IPS-18a (cell line): ENCODE measurements at regions not wholly inside any gene's neighbourhood (a gene's known extent, or its start where the extent isn't known, plus 50 kb on each side); places are given as distances from the start of the nearest gene placed in this dataset.

Experiments
- H3K27ac ChIP-seq: one replicate; pipeline ENCODE4 v1.5.1; 2013; ENCODE audit warnings: low read length
- H3K27me3 ChIP-seq: one replicate; pipeline ENCODE4 v1.6.1; 2013; ENCODE audit warnings: mild to moderate bottlenecking, low read length; ENCODE audit not compliant: control insufficient read depth, insufficient read depth
- H3K36me3 ChIP-seq: one replicate; pipeline ENCODE4 v1.6.1; 2013; ENCODE audit warnings: low read depth, low read length; ENCODE audit not compliant: control insufficient read depth
- H3K4me1 ChIP-seq: one replicate; pipeline ENCODE4 v1.6.1; 2013; ENCODE audit warnings: low read depth, low read length; ENCODE audit not compliant: control insufficient read depth
- H3K4me3 ChIP-seq: one replicate; pipeline ENCODE4 v1.5.1; 2013; ENCODE audit warnings: low read length
- H3K9ac ChIP-seq: one replicate; pipeline ENCODE4 v1.6.1; 2013; ENCODE audit warnings: mild to moderate bottlenecking, low read length, moderate library complexity
- H3K9me3 ChIP-seq: one replicate; pipeline ENCODE4 v1.6.1; 2013; ENCODE audit warnings: low read depth, low read length; ENCODE audit not compliant: control insufficient read depth

- H3K36me3 ChIP-seq: no peaks in the 10 kb centered on the region
- no peaks in the 10 kb centered on the region for H3K27me3 ChIP-seq
These were observed 259.3 kb downstream of the DCDC2C start for GRCh38 chr2:3962719-3963118.

GRCh38 chr2:3965211-3965610 lies 261.8 kb downstream of the DCDC2C start:
- no peaks in the 10 kb centered on the region for H3K9me3 ChIP-seq
- H3K36me3 ChIP-seq: no peaks in the 10 kb centered on the region
- H3K4me1 ChIP-seq: no peaks in the 10 kb centered on the region
- H3K27ac ChIP-seq: no peak overlapping the region
- H3K4me3 ChIP-seq: no peak overlapping the region
- no peak overlapping the region for H3K9ac ChIP-seq
- no peaks in the 10 kb centered on the region for H3K27me3 ChIP-seq

More at GRCh38 chr2:3962719-3963118, 259.3 kb downstream of the DCDC2C start:
- no peaks in the 10 kb centered on the region for H3K4me1 ChIP-seq
- no peak overlapping the region for H3K4me3 ChIP-seq
- H3K9ac ChIP-seq: no peak overlapping the region
- H3K9me3 ChIP-seq: no peaks in the 10 kb centered on the region
- H3K27ac ChIP-seq: no peak overlapping the region

GRCh38 chr2:3965953-3966352 lies 262.6 kb downstream of the DCDC2C start:
- H3K27me3 ChIP-seq: no peaks in the 10 kb centered on the region
- no peaks in the 10 kb centered on the region for H3K36me3 ChIP-seq
- H3K4me1 ChIP-seq: no peaks in the 10 kb centered on the region
- H3K27ac ChIP-seq: no peak overlapping the region
- no peaks in the 10 kb centered on the region for H3K9me3 ChIP-seq
- H3K4me3 ChIP-seq: no peak overlapping the region
- no peak overlapping the region for H3K9ac ChIP-seq

- no peaks in the 10 kb centered on the region for H3K27me3 ChIP-seq
- H3K27ac ChIP-seq: no peak overlapping the region
- no peaks in the 10 kb centered on the region for H3K9me3 ChIP-seq
- no peaks in the 10 kb centered on the region for H3K36me3 ChIP-seq
- no peak overlapping the region for H3K4me3 ChIP-seq
- no peaks in the 10 kb centered on the region for H3K4me1 ChIP-seq
- no peak overlapping the region for H3K9ac ChIP-seq
These were observed 263.1 kb downstream of the DCDC2C start for GRCh38 chr2:3966470-3966869.

- Histone ChIP-seq H3K27me3 (no peaks in the 10 kb centered on the region), H3K36me3 (no peaks in the 10 kb centered on the region), H3K9ac (no peak overlapping the region), H3K9me3 (no peaks in the 10 kb centered on the region), H3K4me1 (no peaks in the 10 kb centered on the region), H3K4me3 (no peak overlapping the region), H3K27ac (no peak overlapping the region)
These were observed 265.4 kb downstream of the DCDC2C start for GRCh38 chr2:3968736-3969135.

- Histone ChIP-seq H3K4me1 (no peaks in the 10 kb centered on the region), H3K27me3 (no peaks in the 10 kb centered on the region), H3K27ac (no peak overlapping the region), H3K36me3 (no peaks in the 10 kb centered on the region), H3K9me3 (no peaks in the 10 kb centered on the region), H3K9ac (no peak overlapping the region), H3K4me3 (no peak overlapping the region)
These were observed 267.6 kb downstream of the DCDC2C start for GRCh38 chr2:3970791-3971651.

GRCh38 chr2:3971652-3972192 lies 268.3 kb downstream of the DCDC2C start:
- no peak overlapping the region for H3K4me3 ChIP-seq
- no peak overlapping the region for H3K9ac ChIP-seq
- H3K9me3 ChIP-seq: no peaks in the 10 kb centered on the region
- no peak overlapping the region for H3K27ac ChIP-seq
- no peaks in the 10 kb centered on the region for H3K36me3 ChIP-seq
- H3K27me3 ChIP-seq: no peaks in the 10 kb centered on the region
- H3K4me1 ChIP-seq: no peaks in the 10 kb centered on the region

- Histone ChIP-seq H3K9me3 (no peaks in the 10 kb centered on the region), H3K4me1 (no peaks in the 10 kb centered on the region)
These were observed 269.0 kb downstream of the DCDC2C start for GRCh38 chr2:3972377-3972776.

GRCh38 chr2:3974765-3975164 lies 271.4 kb downstream of the DCDC2C start:
- no peaks in the 10 kb centered on the region for H3K9me3 ChIP-seq
- H3K9ac ChIP-seq: no peak overlapping the region
- H3K4me3 ChIP-seq: no peak overlapping the region
- H3K36me3 ChIP-seq: no peaks in the 10 kb centered on the region
- H3K27ac ChIP-seq: no peak overlapping the region
- H3K4me1 ChIP-seq: no peaks in the 10 kb centered on the region
- H3K27me3 ChIP-seq: no peaks in the 10 kb centered on the region

More at GRCh38 chr2:3972377-3972776, 269.0 kb downstream of the DCDC2C start:
- Histone ChIP-seq H3K4me3 (no peak overlapping the region), H3K9ac (no peak overlapping the region), H3K27ac (no peak overlapping the region), H3K36me3 (no peaks in the 10 kb centered on the region), H3K27me3 (no peaks in the 10 kb centered on the region)

- H3K4me1 ChIP-seq: no peaks in the 10 kb centered on the region
- H3K4me3 ChIP-seq: no peak overlapping the region
- no peaks in the 10 kb centered on the region for H3K36me3 ChIP-seq
- no peak overlapping the region for H3K27ac ChIP-seq
- no peaks in the 10 kb centered on the region for H3K27me3 ChIP-seq
- H3K9ac ChIP-seq: no peak overlapping the region
- H3K9me3 ChIP-seq: no peaks in the 10 kb centered on the region
These were observed 278.1 kb downstream of the DCDC2C start for GRCh38 chr2:3981446-3981987.

- Histone ChIP-seq H3K4me3 (no peak overlapping the region), H3K4me1 (no peaks in the 10 kb centered on the region), H3K9me3 (no peaks in the 10 kb centered on the region)
These were observed 278.8 kb downstream of the DCDC2C start for GRCh38 chr2:3982160-3982559.

GRCh38 chr2:3986063-3986462 lies 282.7 kb downstream of the DCDC2C start:
- H3K27me3 ChIP-seq: no peaks in the 10 kb centered on the region
- no peaks in the 10 kb centered on the region for H3K4me1 ChIP-seq
- H3K4me3 ChIP-seq: no peak overlapping the region
- H3K36me3 ChIP-seq: no peaks in the 10 kb centered on the region
- H3K9me3 ChIP-seq: peaks cover 8% of the 10 kb centered on the region
- no peak overlapping the region for H3K9ac ChIP-seq
- no peak overlapping the region for H3K27ac ChIP-seq

More at GRCh38 chr2:3982160-3982559, 278.8 kb downstream of the DCDC2C start:
- H3K36me3 ChIP-seq: no peaks in the 10 kb centered on the region
- H3K27me3 ChIP-seq: no peaks in the 10 kb centered on the region
- no peak overlapping the region for H3K27ac ChIP-seq
- no peak overlapping the region for H3K9ac ChIP-seq
